ENCODE measurements at regions not wholly inside any gene's neighbourhood (a gene's known extent, or its start where the extent isn't known, plus 50 kb on each side); places are given as distances from the start of the nearest gene placed in this dataset.

DNA sequence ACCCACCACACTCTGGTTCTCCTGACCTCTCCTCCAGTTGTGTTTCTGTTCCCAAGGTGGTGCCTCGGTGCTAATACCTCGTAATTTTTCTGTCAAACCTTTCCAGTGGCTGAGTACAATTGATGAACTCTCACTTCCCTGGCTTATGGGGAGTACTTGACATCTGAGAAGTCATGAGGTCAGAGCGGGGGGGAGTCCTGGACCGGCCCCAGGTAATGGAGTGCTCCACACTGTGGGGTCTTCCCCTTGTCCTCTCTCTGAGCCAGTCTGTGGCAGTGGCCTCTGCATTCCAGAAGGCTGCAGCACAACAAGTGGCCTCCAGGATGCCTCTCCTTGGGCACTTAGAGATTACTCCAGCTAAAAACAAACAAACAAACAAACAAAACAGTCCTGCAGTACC lies 122.5 kb upstream of the TRIM2 start:
- H3K27ac Mint-ChIP-seq (ENCODE audit: unreplicated experiment): no peak overlapping the region
- Histone ChIP-seq H3K4me2 (ENCODE audit: low read length) (no peak overlapping the region), H3K4me3 (ENCODE audit: insufficient read depth, low read depth, low read length) (no peak overlapping the region), H4K20me1 (ENCODE audit: insufficient read depth, low read length) (no peaks in the 10 kb centered on the region), H3K9me3 (ENCODE audit: insufficient read depth, low read depth, low read length) (no peaks in the 10 kb centered on the region), H3K36me3 (ENCODE audit: insufficient read depth, low read length) (no peaks in the 10 kb centered on the region), H3K27ac (ENCODE audit: low read depth, low read length) (no peak overlapping the region), H3K4me1 (ENCODE audit: insufficient read depth, low read length) (peaks cover 6% of the 10 kb centered on the region), H3K79me2 (ENCODE audit: insufficient read depth, low read length) (no peaks in the 10 kb centered on the region), H3K9ac (ENCODE audit: low read length) (no peak overlapping the region), H2AFZ (ENCODE audit: low read depth, low read length) (no peak overlapping the region), H3K27me3 (ENCODE audit: insufficient read depth, low read length) (peaks cover 4% of the 10 kb centered on the region)
- no peaks in the 10 kb centered on the region for H3K36me3 Mint-ChIP-seq (ENCODE audit: low read depth, unreplicated experiment)
- DNase-seq (ENCODE audit: low read depth) (no peak), FAIRE-seq (no peak)
- H3K4me1 Mint-ChIP-seq (ENCODE audit: low read depth, unreplicated experiment): peaks cover 13% of the 10 kb centered on the region
- no peak overlapping the region for H3K4me3 Mint-ChIP-seq (ENCODE audit: unreplicated experiment)
- TF ChIP-seq EZH2 (IDR thresholded peaks at IDR 0.05; ENCODE audit: insufficient read depth, low read length) (no peak), CTCF (IDR thresholded peaks at IDR 0.05; ENCODE audit: insufficient read depth, low read depth, low read length) (no peak)
- no peaks in the 10 kb centered on the region for H3K9me3 Mint-ChIP-seq (ENCODE audit: unreplicated experiment)
- H3K27me3 Mint-ChIP-seq (ENCODE audit: low read depth, unreplicated experiment): peaks cover 20% of the 10 kb centered on the region

DNA sequence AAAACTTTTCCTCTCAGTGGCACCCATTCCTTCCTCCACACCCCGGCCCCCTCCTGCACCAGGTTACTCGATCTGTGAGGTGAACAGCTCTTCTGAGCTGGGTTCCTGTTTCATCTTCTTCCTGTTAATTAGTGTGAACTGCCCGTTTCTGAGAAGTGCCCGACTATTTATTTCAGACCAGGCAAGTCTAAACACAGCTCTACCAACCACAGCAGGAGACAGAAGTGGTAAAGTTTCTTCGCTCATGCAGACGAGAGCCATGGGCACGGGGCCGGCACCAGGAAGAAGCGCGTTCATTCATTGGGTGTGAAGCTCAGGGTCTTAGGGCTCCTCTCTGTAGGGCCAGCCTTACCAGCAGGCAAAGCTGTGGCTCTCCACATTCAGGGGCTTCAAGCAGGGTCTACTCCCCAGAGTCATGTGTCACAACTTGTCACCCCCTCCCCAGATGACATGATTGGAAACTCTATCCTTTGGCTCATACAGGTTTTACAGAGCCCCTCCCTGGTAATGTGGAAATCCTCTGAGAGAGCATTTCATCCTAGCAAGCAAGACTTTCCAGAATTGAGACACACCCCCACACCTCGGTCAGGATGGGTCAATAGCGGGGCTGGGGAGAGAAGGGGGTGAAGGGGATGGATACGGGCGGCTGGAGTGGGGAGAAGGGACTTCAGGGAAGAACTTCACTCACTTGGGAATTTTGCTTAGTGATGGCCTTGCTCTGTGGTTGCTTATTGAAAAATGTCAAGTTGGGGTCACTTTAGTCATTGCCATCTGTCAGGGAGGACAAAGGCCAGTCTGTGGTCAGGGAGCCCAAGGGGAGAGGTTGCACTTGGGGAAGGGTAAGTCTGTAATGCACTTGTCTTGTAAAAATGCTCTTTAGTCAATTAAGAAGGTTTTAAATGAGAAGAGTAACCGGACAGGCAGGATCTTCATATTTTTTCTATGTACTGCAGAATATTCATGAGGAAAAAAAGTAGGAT lies 121.6 kb upstream of the TRIM2 start:
- no peak for DNase-seq (ENCODE audit: low read depth)

More for the DNA sequence above, 121.6 kb upstream of the TRIM2 start:
- Histone ChIP-seq H3K79me2 (ENCODE audit: insufficient read depth, low read length) (no peaks in the 10 kb centered on the region), H3K9ac (ENCODE audit: low read length) (no peak overlapping the region), H2AFZ (ENCODE audit: low read depth, low read length) (peak overlapping the region; percentile 45), H3K36me3 (ENCODE audit: insufficient read depth, low read length) (no peaks in the 10 kb centered on the region), H3K4me2 (ENCODE audit: low read length) (peak overlapping the region; percentile 54), H3K4me1 (ENCODE audit: insufficient read depth, low read length) (peaks cover 6% of the 10 kb centered on the region), H3K27ac (ENCODE audit: low read depth, low read length) (no peak overlapping the region), H3K4me3 (ENCODE audit: insufficient read depth, low read depth, low read length) (no peak overlapping the region), H4K20me1 (ENCODE audit: insufficient read depth, low read length) (no peaks in the 10 kb centered on the region), H3K9me3 (ENCODE audit: insufficient read depth, low read depth, low read length) (no peaks in the 10 kb centered on the region), H3K27me3 (ENCODE audit: insufficient read depth, low read length) (peaks cover 5% of the 10 kb centered on the region)
- H3K27ac Mint-ChIP-seq (ENCODE audit: unreplicated experiment): peak overlapping the region; percentile 88
- H3K4me3 Mint-ChIP-seq (ENCODE audit: unreplicated experiment): no peak overlapping the region
- H3K27me3 Mint-ChIP-seq (ENCODE audit: low read depth, unreplicated experiment): peaks cover 23% of the 10 kb centered on the region
- no peak for TF ChIP-seq EZH2 (IDR thresholded peaks at IDR 0.05; ENCODE audit: insufficient read depth, low read length)
- TF ChIP-seq CTCF (IDR thresholded peaks at IDR 0.05; ENCODE audit: insufficient read depth, low read depth, low read length): no peak
- H3K36me3 Mint-ChIP-seq (ENCODE audit: low read depth, unreplicated experiment): no peaks in the 10 kb centered on the region
- H3K4me1 Mint-ChIP-seq (ENCODE audit: low read depth, unreplicated experiment): peaks cover 13% of the 10 kb centered on the region
- peaks cover 1% of the 10 kb centered on the region for H3K9me3 Mint-ChIP-seq (ENCODE audit: unreplicated experiment)
- no peak for FAIRE-seq

Data from astrocyte (in vitro differentiated cells and primary cell).